Left ventricle myocardium inferior (tissue), 1 donor: ENCODE measurements at regions not wholly inside any gene's neighbourhood (a gene's known extent, or its start where the extent isn't known, plus 50 kb on each side); places are given as distances from the start of the nearest gene placed in this dataset.
"Not testable (repeated sequence)": the region's sequence is repeated elsewhere in the genome, so short reads cannot be mapped to it uniquely, and the experiment has no call there.

ENCODE experiments used
- DNase-seq: peaks from one replicate; pipeline ENCODE4 v3.0.0-alpha.2; 2020
- H3K27ac ChIP-seq: fragments of 200-600 bp; replicated peaks from 2 replicates; pipeline ENCODE4 v1.8.0; 2021
- H3K27me3 ChIP-seq: fragments of 200-600 bp; 2 replicates; pipeline ENCODE4 v1.8.0; 2021; ENCODE audit warnings: low read depth
- H3K36me3 ChIP-seq: fragments of 200-600 bp; 2 replicates; pipeline ENCODE4 v1.8.0; 2021
- H3K4me1 ChIP-seq: fragments of 200-600 bp; 2 replicates; pipeline ENCODE4 v1.8.0; 2021
- H3K4me3 ChIP-seq: fragments of 200-600 bp; 2 replicates; pipeline ENCODE4 v1.8.0; 2021; ENCODE audit warnings: mild to moderate bottlenecking, moderate library complexity
- H3K9me3 ChIP-seq: fragments of 200-600 bp; replicated peaks from 2 replicates; pipeline ENCODE4 v1.8.0; 2021
- intact Hi-C: fragments of 100-400 bp; cut with micrococcal nuclease; formaldehyde crosslinking; loops from one replicate; pipeline ENCODE4 v1.11.0; 2022
- TF ChIP-seq, protein P1 (sequence below): fragments of 200-600 bp; IDR thresholded peaks from 2 replicates; pipeline ENCODE4 v1.8.0; 2021; ENCODE audit warnings: antibody characterized with exemption, mild to moderate bottlenecking, borderline replicate concordance
- donor health status: DM: no; HTN: yes; CAD: no; lungs with severe emphysema.

DNA sequence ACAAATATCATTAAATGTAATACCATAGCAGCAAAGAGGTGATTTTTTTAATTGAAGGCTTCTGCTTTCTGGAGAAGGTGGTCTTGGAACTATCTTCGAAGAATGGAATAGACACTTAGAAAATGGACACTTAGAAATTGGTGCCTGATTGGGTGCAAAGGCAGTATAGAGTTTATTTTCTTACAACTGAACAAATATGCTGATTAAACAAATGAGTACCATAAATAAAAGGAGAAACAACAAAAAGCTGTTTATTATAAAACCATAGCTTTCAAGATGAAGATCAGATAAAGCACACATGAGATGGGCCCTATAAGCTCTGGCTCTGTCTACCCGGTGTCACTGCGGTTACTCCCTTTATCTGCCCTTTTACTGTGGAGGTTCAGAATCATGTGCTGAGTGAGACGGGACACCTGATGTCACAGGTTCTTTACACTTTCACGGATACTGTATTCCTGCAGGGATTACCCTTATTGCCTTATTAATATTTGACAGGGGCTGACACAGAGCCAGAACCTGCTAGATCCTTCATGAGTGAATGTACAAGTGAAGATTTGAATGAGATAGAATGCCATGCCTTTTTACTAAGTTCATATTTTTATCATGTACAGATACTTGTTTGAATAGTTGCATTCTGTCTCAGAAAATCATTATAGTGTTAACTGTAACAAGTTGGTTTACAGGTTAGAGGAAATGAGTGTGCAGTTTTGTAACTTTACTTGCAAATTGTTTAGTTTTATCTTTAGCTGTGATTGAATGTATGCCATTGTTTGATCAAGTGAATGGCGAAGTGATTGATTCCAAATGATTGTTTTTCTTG lies 477.5 kb upstream of the RGS6 start:
- no peak for DNase-seq
- H3K9me3 ChIP-seq: no peaks in the 10 kb centered on the region
- no peaks in the 10 kb centered on the region for H3K4me1 ChIP-seq
- no peaks in the 10 kb centered on the region for H3K27me3 ChIP-seq
- TF ChIP-seq, protein P1, sequence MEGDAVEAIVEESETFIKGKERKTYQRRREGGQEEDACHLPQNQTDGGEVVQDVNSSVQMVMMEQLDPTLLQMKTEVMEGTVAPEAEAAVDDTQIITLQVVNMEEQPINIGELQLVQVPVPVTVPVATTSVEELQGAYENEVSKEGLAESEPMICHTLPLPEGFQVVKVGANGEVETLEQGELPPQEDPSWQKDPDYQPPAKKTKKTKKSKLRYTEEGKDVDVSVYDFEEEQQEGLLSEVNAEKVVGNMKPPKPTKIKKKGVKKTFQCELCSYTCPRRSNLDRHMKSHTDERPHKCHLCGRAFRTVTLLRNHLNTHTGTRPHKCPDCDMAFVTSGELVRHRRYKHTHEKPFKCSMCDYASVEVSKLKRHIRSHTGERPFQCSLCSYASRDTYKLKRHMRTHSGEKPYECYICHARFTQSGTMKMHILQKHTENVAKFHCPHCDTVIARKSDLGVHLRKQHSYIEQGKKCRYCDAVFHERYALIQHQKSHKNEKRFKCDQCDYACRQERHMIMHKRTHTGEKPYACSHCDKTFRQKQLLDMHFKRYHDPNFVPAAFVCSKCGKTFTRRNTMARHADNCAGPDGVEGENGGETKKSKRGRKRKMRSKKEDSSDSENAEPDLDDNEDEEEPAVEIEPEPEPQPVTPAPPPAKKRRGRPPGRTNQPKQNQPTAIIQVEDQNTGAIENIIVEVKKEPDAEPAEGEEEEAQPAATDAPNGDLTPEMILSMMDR: no peak
- intact Hi-C loops: no loop called here
- H3K27ac ChIP-seq: no peak overlapping the region
- no peak overlapping the region for H3K4me3 ChIP-seq
- H3K36me3 ChIP-seq: no peaks in the 10 kb centered on the region

DNA sequence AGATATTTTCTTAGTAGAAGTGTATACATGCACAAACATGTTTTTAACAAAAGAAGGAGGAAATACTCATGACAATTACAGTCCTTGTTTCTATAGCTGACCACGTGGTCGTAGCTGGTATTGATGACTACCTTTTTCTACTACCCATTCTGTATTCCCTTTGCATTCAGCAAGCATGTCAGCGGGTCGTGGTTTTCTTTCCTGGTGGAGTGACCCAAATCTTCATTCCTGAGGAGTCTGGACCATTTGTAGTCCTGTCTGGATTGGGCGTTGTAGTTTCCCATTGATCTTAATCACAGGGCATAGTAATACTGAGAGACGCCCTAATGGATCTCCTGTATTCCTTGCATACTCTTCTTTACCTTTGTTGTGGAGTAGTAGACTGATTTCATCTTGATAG lies 472.1 kb upstream of the RGS6 start:
- peaks cover 21% of the 10 kb centered on the region for H3K9me3 ChIP-seq
- no peaks in the 10 kb centered on the region for H3K27me3 ChIP-seq
- no peak for DNase-seq
- no peaks in the 10 kb centered on the region for H3K4me1 ChIP-seq
- no peak overlapping the region for H3K27ac ChIP-seq
- TF ChIP-seq, protein P1: no peak
- peaks cover 10% of the 10 kb centered on the region for H3K36me3 ChIP-seq
- H3K4me3 ChIP-seq: no peak overlapping the region
- intact Hi-C loops: no loop called here

DNA sequence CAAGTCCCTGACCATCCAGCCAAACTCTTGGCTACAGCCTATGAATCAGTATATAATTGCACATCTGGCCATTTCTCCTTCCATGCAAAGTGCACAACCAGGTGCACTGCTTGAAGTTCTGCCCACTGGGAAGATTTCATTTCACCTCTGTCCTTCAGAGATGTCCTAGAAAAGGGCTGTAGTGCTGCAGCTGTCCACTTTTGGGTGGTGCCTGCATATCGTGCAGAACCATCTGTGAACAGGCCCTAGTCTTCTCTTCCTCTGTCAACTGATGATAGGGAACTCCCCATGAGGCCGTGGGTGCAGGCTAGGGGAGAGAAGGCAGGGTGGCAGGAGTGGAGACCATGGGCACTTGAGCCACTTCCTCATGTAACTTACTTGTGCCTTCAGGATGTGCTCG lies 470.6 kb upstream of the RGS6 start:
- H3K27ac ChIP-seq, H3K36me3 ChIP-seq, H3K27me3 ChIP-seq, DNase-seq, H3K4me3 ChIP-seq, H3K4me1 ChIP-seq, intact Hi-C loops: not testable (repeated sequence)
- H3K9me3 ChIP-seq: peaks cover 21% of the 10 kb centered on the region

DNA sequence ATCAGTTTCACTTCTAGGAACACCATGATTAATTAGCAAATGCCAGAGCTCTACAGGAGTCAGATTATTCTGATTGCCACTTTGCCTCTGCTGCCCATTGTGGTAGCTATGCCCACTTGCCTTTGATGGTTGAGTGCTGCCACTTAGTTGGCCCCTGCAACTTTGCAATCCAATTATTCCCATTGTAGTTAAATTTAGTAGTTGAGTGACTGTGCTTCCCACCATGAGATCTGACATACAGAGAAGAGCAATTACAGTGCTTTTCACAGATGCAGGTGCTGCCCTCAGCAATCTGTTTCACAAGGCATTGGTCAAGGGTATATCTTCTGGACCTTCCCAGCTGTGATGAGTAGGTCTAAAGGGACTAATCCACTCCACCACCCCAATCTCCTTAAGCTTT lies 468.4 kb upstream of the RGS6 start:
- intact Hi-C loops: no loop called here
- peaks cover 10% of the 10 kb centered on the region for H3K36me3 ChIP-seq
- H3K4me1 ChIP-seq: peaks cover 17% of the 10 kb centered on the region
- no peak overlapping the region for H3K4me3 ChIP-seq
- H3K9me3 ChIP-seq: peaks cover 21% of the 10 kb centered on the region
- TF ChIP-seq, protein P1: no peak
- DNase-seq: no peak
- no peaks in the 10 kb centered on the region for H3K27me3 ChIP-seq
- H3K27ac ChIP-seq: no peak overlapping the region

DNA sequence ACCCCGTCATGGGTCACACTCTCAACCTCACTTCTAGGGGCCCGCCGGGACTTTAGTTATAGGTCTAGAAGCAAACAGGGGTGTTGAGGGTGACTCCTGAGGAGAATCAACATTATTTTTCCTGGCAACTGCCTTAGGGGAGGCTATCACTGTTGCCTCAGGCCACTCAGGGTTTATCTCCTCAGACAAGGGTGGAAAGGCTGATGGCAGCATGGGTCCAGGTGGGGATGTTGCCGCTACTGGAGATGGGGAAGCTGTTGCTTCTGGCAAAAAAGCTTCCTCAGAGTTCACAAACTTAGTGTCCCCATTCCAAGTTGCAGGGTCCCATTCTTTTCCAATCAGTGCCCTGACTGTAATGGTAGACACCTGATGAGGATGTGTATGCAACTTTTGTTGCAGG lies 467.4 kb upstream of the RGS6 start:
- intact Hi-C loops: no loop called here
- Histone ChIP-seq H3K4me3 (no peak overlapping the region), H3K27ac (no peak overlapping the region), H3K36me3 (peaks cover 10% of the 10 kb centered on the region), H3K27me3 (no peaks in the 10 kb centered on the region), H3K9me3 (peaks cover 21% of the 10 kb centered on the region), H3K4me1 (peaks cover 17% of the 10 kb centered on the region)
- TF ChIP-seq, protein P1: no peak
- no peak for DNase-seq

DNA sequence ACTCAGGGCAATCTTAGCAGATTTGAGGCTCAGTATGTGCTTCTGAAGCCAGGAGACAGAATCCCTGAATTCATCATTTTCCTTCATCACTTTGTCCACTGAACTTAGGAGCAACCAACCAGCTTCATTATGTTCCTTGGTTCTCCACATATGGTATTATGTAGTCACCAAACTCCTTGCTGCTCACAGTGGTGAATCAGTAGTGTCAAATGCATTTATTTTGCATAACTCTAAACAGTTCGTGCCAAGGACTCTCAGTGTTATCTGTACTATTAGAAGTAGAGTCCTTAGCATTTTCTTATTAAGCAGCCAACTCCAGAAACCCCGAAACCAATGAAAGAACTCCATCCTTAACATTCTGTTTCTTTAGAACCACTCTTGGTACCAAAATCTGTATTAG lies 466.9 kb upstream of the RGS6 start:
- H3K27me3 ChIP-seq: no peaks in the 10 kb centered on the region
- peaks cover 10% of the 10 kb centered on the region for H3K36me3 ChIP-seq
- intact Hi-C loops: no loop called here
- H3K9me3 ChIP-seq: peaks cover 21% of the 10 kb centered on the region
- H3K4me1 ChIP-seq: peaks cover 17% of the 10 kb centered on the region
- TF ChIP-seq, protein P1: no peak
- no peak overlapping the region for H3K27ac ChIP-seq
- no peak for DNase-seq
- no peak overlapping the region for H3K4me3 ChIP-seq
